Parathyroid adenoma (tissue), 2 donors: ENCODE measurements at regions not wholly inside any gene's neighbourhood (a gene's known extent, or its start where the extent isn't known, plus 50 kb on each side); places are given as distances from the start of the nearest gene placed in this dataset.

Source experiments
- H2AFZ ChIP-seq: fragments of 300-600 bp; sonication (generic); one replicate; pipeline ENCODE4 v1.7.0; 2017; ENCODE audit warnings: antibody characterized with exemption, mild to moderate bottlenecking
- H3K27ac ChIP-seq: fragments of 300-600 bp; sonication (generic); one replicate; pipeline ENCODE4 v1.7.0; 2017
- H3K27me3 ChIP-seq: fragments of 300-600 bp; sonication (generic); one replicate; pipeline ENCODE4 v1.7.0; 2017; ENCODE audit warnings: low read length; ENCODE audit not compliant: control insufficient read depth, insufficient read depth
- H3K36me3 ChIP-seq: fragments of 300-600 bp; sonication (generic); one replicate; pipeline ENCODE4 v1.7.0; 2017; ENCODE audit warnings: low read length; ENCODE audit not compliant: control insufficient read depth, insufficient read depth
- H3K4me1 ChIP-seq: fragments of 300-600 bp; sonication (generic); one replicate; pipeline ENCODE4 v1.7.0; 2017; ENCODE audit warnings: control low read depth
- H3K4me2 ChIP-seq: fragments of 300-600 bp; sonication (generic); one replicate; pipeline ENCODE4 v1.7.0; 2017; ENCODE audit warnings: low read length
- H3K4me3 ChIP-seq: fragments of 300-600 bp; sonication (generic); one replicate; pipeline ENCODE4 v1.7.0; 2017; ENCODE audit warnings: low read depth, low read length
- H3K79me2 ChIP-seq: fragments of 300-600 bp; sonication (generic); one replicate; pipeline ENCODE4 v1.7.0; 2017; ENCODE audit warnings: control low read depth
- H3K9ac ChIP-seq: fragments of 300-600 bp; sonication (generic); one replicate; pipeline ENCODE4 v1.7.0; 2017; ENCODE audit warnings: mild to moderate bottlenecking
- H3K9me3 ChIP-seq: fragments of 300-600 bp; sonication (generic); one replicate; pipeline ENCODE4 v1.7.0; 2017; ENCODE audit warnings: low read length; ENCODE audit not compliant: control insufficient read depth
- CTCF ChIP-seq: fragments of 300-600 bp; sonication (generic); IDR thresholded peaks from one replicate; pipeline ENCODE4 v1.7.0; 2017; ENCODE audit warnings: antibody characterized with exemption, mild to moderate bottlenecking
- donor health status: primary hyperparathyroidism.

GRCh38 chr16:86191663-86192062 lies 292.7 kb downstream of the IRF8 start:
- no peak overlapping the region for H3K4me3 ChIP-seq

GRCh38 chr16:86193528-86194193 lies 294.7 kb downstream of the IRF8 start:
- Histone ChIP-seq H2AFZ (no peak overlapping the region), H3K79me2 (no peaks in the 10 kb centered on the region), H3K9ac (no peak overlapping the region), H3K27me3 (no peaks in the 10 kb centered on the region), H3K4me3 (no peak overlapping the region), H3K9me3 (no peaks in the 10 kb centered on the region), H3K4me2 (no peak overlapping the region), H3K27ac (no peak overlapping the region), H3K4me1 (no peaks in the 10 kb centered on the region), H3K36me3 (no peaks in the 10 kb centered on the region)
- no peak for TF ChIP-seq CTCF

More at GRCh38 chr16:86191663-86192062, 292.7 kb downstream of the IRF8 start:
- H3K4me1 ChIP-seq = no peaks in the 10 kb centered on the region
- no peaks in the 10 kb centered on the region for H3K36me3 ChIP-seq
- no peaks in the 10 kb centered on the region for H3K9me3 ChIP-seq
- H2AFZ ChIP-seq = no peak overlapping the region
- H3K27me3 ChIP-seq = no peaks in the 10 kb centered on the region
- H3K79me2 ChIP-seq = no peaks in the 10 kb centered on the region
- no peak overlapping the region for H3K9ac ChIP-seq
- no peak for TF ChIP-seq CTCF
- H3K4me2 ChIP-seq = no peak overlapping the region
- no peak overlapping the region for H3K27ac ChIP-seq

GRCh38 chr16:86195863-86196630 lies 297.1 kb downstream of the IRF8 start:
- no peak for TF ChIP-seq CTCF
- Histone ChIP-seq H3K27ac (no peak overlapping the region), H3K4me3 (no peak overlapping the region), H3K4me1 (no peaks in the 10 kb centered on the region), H3K9me3 (no peaks in the 10 kb centered on the region), H3K4me2 (no peak overlapping the region), H3K9ac (no peak overlapping the region), H3K79me2 (no peaks in the 10 kb centered on the region), H3K27me3 (peaks cover 4% of the 10 kb centered on the region), H3K36me3 (no peaks in the 10 kb centered on the region), H2AFZ (no peak overlapping the region)

- H3K27me3 ChIP-seq = peaks cover 4% of the 10 kb centered on the region
- no peak overlapping the region for H3K4me2 ChIP-seq
- H3K36me3 ChIP-seq = no peaks in the 10 kb centered on the region
- H2AFZ ChIP-seq = no peak overlapping the region
- no peaks in the 10 kb centered on the region for H3K4me1 ChIP-seq
- H3K9me3 ChIP-seq = no peaks in the 10 kb centered on the region
- no peak overlapping the region for H3K4me3 ChIP-seq
- no peak overlapping the region for H3K27ac ChIP-seq
- no peaks in the 10 kb centered on the region for H3K79me2 ChIP-seq
- TF ChIP-seq CTCF = no peak
- no peak overlapping the region for H3K9ac ChIP-seq
Measured at GRCh38 chr16:86196687-86197391, 297.9 kb downstream of the IRF8 start.
